Parathyroid adenoma (tissue), 2 donors: ENCODE measurements at regions not wholly inside any gene's neighbourhood (a gene's known extent, or its start where the extent isn't known, plus 50 kb on each side); places are given as distances from the start of the nearest gene placed in this dataset.

Experiments
- H2AFZ ChIP-seq: fragments of 300-600 bp; sonication (generic); one replicate; pipeline ENCODE4 v1.7.0; 2017; ENCODE audit warnings: antibody characterized with exemption, mild to moderate bottlenecking
- H3K27ac ChIP-seq: fragments of 300-600 bp; sonication (generic); one replicate; pipeline ENCODE4 v1.7.0; 2017
- H3K27me3 ChIP-seq: fragments of 300-600 bp; sonication (generic); one replicate; pipeline ENCODE4 v1.7.0; 2017; ENCODE audit warnings: low read length; ENCODE audit not compliant: control insufficient read depth, insufficient read depth
- H3K36me3 ChIP-seq: fragments of 300-600 bp; sonication (generic); one replicate; pipeline ENCODE4 v1.7.0; 2017; ENCODE audit warnings: low read length; ENCODE audit not compliant: control insufficient read depth, insufficient read depth
- H3K4me1 ChIP-seq: fragments of 300-600 bp; sonication (generic); one replicate; pipeline ENCODE4 v1.7.0; 2017; ENCODE audit warnings: control low read depth
- H3K4me2 ChIP-seq: fragments of 300-600 bp; sonication (generic); one replicate; pipeline ENCODE4 v1.7.0; 2017; ENCODE audit warnings: low read length
- H3K4me3 ChIP-seq: fragments of 300-600 bp; sonication (generic); one replicate; pipeline ENCODE4 v1.7.0; 2017; ENCODE audit warnings: low read depth, low read length
- H3K79me2 ChIP-seq: fragments of 300-600 bp; sonication (generic); one replicate; pipeline ENCODE4 v1.7.0; 2017; ENCODE audit warnings: control low read depth
- H3K9ac ChIP-seq: fragments of 300-600 bp; sonication (generic); one replicate; pipeline ENCODE4 v1.7.0; 2017; ENCODE audit warnings: mild to moderate bottlenecking
- H3K9me3 ChIP-seq: fragments of 300-600 bp; sonication (generic); one replicate; pipeline ENCODE4 v1.7.0; 2017; ENCODE audit warnings: low read length; ENCODE audit not compliant: control insufficient read depth
- TF ChIP-seq, protein P1 (sequence below): fragments of 300-600 bp; sonication (generic); IDR thresholded peaks from one replicate; pipeline ENCODE4 v1.7.0; 2017; ENCODE audit warnings: antibody characterized with exemption, mild to moderate bottlenecking
- donor health status: primary hyperparathyroidism.

DNA sequence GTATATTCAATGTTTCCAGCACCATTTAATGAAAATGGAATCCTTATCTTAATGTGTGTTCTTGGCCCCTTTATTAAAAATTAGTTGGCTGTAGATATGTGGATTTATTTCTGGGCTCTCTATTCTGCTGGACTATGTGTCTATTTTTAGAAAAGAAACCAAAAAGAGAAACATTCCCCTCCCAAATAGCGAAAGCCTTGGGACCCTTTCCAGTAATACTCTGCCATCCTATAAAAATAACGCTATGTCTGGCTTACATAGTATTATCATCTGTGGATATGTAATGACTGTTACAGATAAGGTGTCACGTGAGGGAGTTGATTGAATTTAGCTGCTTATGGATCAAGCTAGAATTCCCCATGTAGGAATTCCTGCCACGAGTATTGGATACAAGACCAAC, 279.3 kb upstream of the KIF2B start:
- Histone ChIP-seq H3K9ac (no peak overlapping the region), H3K4me2 (no peak overlapping the region), H3K27me3 (no peaks in the 10 kb centered on the region), H3K4me3 (no peak overlapping the region), H3K9me3 (no peaks in the 10 kb centered on the region), H3K79me2 (no peaks in the 10 kb centered on the region), H2AFZ (no peak overlapping the region), H3K36me3 (no peaks in the 10 kb centered on the region), H3K27ac (no peak overlapping the region), H3K4me1 (no peaks in the 10 kb centered on the region)
- TF ChIP-seq, protein P1, sequence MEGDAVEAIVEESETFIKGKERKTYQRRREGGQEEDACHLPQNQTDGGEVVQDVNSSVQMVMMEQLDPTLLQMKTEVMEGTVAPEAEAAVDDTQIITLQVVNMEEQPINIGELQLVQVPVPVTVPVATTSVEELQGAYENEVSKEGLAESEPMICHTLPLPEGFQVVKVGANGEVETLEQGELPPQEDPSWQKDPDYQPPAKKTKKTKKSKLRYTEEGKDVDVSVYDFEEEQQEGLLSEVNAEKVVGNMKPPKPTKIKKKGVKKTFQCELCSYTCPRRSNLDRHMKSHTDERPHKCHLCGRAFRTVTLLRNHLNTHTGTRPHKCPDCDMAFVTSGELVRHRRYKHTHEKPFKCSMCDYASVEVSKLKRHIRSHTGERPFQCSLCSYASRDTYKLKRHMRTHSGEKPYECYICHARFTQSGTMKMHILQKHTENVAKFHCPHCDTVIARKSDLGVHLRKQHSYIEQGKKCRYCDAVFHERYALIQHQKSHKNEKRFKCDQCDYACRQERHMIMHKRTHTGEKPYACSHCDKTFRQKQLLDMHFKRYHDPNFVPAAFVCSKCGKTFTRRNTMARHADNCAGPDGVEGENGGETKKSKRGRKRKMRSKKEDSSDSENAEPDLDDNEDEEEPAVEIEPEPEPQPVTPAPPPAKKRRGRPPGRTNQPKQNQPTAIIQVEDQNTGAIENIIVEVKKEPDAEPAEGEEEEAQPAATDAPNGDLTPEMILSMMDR, result no peak

DNA sequence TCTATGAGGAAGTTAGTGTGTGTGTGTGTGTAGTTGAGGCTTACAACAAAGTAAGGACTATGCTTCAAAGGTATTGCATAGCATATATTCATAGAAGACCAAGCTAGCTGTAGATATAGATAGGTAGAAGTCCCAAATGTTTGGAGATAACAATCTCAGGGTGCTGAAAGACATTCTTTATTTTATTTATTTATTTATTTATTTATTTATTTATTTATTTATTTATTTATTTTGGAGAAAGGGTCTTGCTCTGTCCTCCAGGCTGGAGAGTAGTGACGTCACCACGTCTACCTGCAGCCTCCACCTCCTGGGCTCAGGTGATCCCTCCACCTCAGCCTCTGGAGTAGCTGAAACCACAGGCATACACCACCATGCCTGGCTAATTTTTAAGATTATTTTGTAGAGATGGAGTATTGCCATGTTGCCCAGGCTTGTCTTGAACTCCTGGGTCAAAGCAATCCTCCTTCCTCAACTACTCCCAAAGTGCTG, 284.6 kb upstream of the KIF2B start:
- no peaks in the 10 kb centered on the region for H3K36me3 ChIP-seq
- H2AFZ ChIP-seq, result no peak overlapping the region
- H3K27ac ChIP-seq, result no peak overlapping the region
- no peak overlapping the region for H3K4me3 ChIP-seq
- H3K9ac ChIP-seq, result no peak overlapping the region
- H3K4me2 ChIP-seq, result no peak overlapping the region
- no peaks in the 10 kb centered on the region for H3K4me1 ChIP-seq
- no peaks in the 10 kb centered on the region for H3K9me3 ChIP-seq
- TF ChIP-seq, protein P1, result no peak
- no peaks in the 10 kb centered on the region for H3K79me2 ChIP-seq
- no peaks in the 10 kb centered on the region for H3K27me3 ChIP-seq

DNA sequence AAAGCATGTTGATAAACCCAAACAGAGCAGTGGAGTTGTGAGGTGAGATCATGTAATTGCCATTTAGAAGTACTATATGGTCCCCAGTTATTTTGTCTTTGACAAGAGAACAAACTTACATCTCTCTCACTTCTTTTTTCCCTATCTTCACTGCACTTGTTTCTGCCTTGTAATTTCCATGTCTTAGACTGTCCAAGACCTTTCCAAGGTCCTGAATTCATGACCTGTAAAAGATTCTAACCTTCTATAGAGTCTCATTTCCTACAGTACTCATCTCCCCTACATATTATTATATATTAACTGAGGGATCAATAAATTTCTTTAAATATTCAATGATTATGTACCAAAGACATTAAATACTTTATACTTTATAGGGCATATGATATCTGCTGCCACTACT, 295.3 kb upstream of the KIF2B start:
- TF ChIP-seq, protein P1, result no peak

DNA sequence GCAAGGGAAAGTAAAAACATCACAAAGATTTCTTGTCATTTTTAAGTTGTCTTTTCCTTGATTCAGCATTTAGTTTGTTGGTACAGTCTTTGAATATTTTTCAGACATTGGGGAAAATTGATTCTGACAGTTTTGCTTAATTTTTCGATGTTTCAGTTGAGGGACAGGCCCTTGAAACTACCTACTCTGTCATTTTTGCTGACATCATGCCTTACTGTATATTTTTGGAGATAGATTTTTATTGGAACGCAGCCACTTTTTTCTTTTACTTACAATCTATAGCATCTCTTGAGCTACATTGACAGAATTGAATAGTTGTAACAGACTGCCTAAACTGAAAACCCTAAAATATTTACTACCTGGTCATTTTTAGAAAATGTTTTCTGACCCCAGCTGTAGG, 297.1 kb upstream of the KIF2B start:
- TF ChIP-seq, protein P1, result no peak
- Histone ChIP-seq H3K4me1 (no peaks in the 10 kb centered on the region), H3K9me3 (no peaks in the 10 kb centered on the region), H2AFZ (no peak overlapping the region), H3K27ac (no peak overlapping the region), H3K36me3 (no peaks in the 10 kb centered on the region), H3K27me3 (no peaks in the 10 kb centered on the region), H3K79me2 (no peaks in the 10 kb centered on the region), H3K4me2 (no peak overlapping the region), H3K4me3 (no peak overlapping the region), H3K9ac (no peak overlapping the region)

More for the DNA sequence above, 295.3 kb upstream of the KIF2B start:
- Histone ChIP-seq H3K9ac (no peak overlapping the region), H3K27ac (no peak overlapping the region), H2AFZ (no peak overlapping the region), H3K27me3 (no peaks in the 10 kb centered on the region), H3K9me3 (no peaks in the 10 kb centered on the region), H3K4me1 (no peaks in the 10 kb centered on the region), H3K36me3 (no peaks in the 10 kb centered on the region), H3K4me3 (no peak overlapping the region), H3K4me2 (no peak overlapping the region), H3K79me2 (no peaks in the 10 kb centered on the region)

DNA sequence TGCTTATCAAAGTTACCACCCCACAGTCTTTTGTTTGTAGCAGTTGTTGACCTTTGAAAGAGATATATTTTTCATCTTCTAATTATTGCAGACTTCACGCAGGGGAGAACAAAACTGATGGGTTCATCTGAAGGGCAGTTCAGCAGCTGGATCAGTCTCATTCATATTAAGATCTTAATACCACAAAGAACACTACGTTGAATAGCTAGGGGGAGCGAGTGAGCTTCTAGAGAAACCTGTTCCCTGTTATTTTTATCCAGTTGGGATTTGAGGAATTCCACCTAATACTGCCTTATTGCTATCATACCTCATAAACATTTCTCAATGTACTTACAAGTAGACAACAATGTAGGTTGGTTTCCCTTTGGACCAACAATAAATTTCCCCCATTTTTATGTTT, 306.1 kb upstream of the KIF2B start:
- Histone ChIP-seq H3K79me2 (no peaks in the 10 kb centered on the region), H3K27me3 (no peaks in the 10 kb centered on the region), H3K9ac (no peak overlapping the region), H3K9me3 (no peaks in the 10 kb centered on the region), H2AFZ (no peak overlapping the region), H3K4me2 (no peak overlapping the region), H3K4me1 (no peaks in the 10 kb centered on the region), H3K36me3 (no peaks in the 10 kb centered on the region), H3K4me3 (no peak overlapping the region), H3K27ac (no peak overlapping the region)
- TF ChIP-seq, protein P1, result no peak
